ENCODE measurements at regions not wholly inside any gene's neighbourhood (a gene's known extent, or its start where the extent isn't known, plus 50 kb on each side); places are given as distances from the start of the nearest gene placed in this dataset.
"Not testable (repeated sequence)": the region's sequence is repeated elsewhere in the genome, so short reads cannot be mapped to it uniquely, and the experiment has no call there.

DNA sequence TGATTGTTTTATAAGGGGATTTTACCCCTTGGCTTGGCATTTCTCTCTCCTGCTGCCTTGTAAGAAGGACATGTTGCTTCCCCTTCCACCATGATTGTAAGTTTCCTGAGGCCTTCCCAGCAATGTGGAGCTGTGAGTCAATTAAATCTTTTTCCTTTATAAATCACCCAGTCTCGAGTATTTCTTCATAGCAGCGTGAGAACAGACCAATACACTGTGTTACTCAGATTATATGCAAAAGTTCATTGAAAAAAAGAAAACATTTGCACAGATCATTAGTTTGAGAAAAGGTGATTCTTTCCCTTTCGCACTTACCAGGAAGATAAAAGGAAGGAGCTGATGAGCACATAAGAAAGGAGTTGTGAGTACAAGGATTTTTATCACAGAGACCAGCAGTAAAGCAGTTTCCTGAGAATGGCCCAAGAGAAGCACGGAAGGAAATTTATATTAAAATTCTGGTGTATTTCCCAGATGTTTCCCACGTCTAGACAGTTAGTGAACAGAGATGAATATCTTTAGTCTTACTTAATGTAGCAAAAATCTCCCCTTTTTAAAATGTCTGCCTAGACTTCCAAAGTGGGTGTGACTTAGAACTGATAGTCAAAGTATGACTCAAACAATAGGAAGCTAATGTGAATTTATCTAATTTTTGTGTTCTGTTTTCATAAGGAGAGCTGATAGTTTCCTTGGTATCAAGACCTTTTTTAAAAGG, 431.8 kb upstream of the SGCG start:
- DNase-seq (ENCODE audit: low read depth in 3 of 3), result no peak

DNA sequence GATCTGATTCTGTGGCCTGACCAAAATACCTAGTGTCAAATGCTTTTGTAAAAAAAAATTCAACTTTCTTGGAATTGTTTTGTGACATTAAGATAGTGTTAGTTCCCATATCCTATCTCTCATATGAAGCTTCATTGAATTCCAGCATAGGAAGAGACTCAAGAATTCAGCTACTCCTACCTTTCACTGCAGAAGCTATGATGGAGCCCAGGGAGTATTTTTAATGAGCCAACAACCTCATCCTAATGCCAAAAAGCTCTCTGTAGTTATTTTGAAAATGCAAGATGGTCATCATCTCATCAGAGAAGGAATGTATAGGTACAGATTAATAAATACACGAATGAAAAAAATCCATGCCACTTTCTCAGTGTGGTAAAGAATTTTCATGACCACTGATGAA, 431.2 kb upstream of the SGCG start:
- DNase-seq (ENCODE audit: low read depth in 3 of 3), result no peak

DNA sequence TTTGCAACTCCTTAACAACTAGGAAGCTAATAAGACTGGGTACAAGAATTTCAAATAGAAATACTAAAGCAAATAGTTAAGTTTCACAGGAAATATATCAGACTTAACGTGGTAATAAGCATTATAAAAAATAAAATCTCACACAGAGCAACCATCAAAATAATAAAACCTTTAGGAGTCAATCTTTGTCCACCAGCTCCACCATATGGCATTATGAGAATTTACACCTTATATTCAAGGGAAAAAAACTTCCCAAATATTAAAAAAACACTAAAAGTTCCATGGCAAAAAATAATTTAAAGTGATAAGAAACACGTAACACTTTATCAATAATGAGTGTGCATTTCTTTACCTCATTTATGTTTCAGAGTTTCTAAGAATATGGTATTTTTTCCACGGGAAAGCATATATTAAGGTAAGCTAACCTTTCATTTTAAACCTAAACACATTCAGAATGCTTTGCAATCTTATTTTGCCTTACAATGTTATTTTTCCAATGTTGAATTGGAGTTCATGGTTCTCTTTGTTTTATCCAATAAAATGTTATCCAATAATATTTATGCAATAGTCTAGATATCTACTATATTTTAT, 423.2 kb upstream of the SGCG start:
- no peak for DNase-seq (ENCODE audit: low read depth in 3 of 3)

DNA sequence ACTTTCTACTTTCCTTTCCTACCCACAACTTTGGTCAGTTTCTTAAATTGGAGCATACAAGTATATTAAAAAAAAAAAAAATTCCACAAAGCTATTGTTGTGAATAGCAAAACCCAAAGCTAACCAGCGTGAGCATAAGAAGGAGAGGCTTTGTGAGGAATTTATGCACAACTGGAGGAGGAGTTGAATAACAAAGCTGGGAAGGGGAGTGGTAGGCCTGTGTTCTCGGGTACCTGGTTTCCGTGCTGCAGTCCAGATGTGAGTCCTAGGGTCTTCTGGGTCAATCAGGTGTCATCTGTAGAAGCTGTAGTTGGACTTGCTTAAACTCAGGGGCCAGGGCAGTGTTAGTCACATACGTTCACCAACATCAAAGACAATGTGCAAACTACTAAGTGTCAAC, 422.5 kb upstream of the SGCG start:
- no peak for DNase-seq (ENCODE audit: low read depth in 3 of 3)

DNA sequence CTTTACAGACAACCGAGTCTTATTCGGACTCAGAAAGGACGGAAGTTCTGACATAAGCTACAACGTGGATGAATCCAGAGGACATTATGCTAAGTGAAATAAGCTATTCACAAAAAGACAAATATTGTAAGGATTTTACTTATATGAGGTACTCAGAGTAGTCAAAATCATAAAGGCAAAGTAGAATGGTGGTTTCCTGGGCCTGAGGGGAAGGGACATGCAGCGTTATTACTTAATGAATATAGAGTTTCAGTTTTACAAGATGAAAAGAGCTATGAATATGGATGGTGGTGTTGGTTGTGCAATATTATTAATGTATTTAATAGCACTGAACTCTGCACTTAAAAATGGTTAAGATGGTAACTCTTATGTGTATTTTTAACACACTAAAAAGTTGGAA, 419.1 kb upstream of the SGCG start:
- DNase-seq (ENCODE audit: low read depth in 3 of 3), result no peak

DNA sequence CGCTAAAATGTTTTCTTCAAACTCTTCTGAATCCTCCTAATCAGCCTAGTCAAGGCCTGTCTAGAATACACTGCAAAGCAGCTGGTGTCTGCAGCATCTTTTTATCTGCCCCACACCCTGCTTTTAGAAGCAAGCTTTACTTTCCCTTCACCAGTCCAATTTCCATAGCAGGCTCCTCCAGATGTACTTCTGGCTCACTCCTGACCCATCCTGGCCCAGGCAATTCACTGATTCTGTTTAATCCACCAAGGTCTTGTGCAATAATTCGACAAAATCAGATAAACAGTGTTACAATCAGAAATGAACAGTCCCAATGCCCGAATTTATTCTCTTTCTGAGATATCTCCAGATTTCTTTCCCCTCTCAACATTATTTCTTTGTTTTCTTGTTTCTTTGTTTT, 415.2 kb upstream of the SGCG start:
- DNase-seq (ENCODE audit: low read depth in 3 of 3), result no peak

DNA sequence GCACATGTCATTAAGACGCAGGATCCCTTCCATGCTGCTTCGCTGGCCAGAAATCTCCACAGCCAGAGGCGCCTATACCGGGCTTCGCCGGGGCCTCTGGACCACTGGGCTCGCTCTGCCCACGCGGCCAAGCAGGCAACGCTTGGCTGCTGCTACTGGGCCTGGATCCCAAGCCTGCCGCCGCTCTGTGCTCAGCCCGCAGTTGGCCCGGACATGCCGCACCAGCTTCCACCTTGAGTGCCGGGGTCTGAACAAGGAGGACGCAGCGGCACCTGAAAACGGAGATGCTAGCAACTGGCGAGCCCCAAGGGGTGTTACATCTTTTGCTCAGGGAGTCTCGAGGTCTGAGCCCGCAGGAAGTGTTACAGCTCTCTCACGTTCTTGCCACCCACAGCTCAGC, 409.9 kb upstream of the SGCG start:
- DNase-seq (ENCODE audit: low read depth in 3 of 3), result no peak

DNA sequence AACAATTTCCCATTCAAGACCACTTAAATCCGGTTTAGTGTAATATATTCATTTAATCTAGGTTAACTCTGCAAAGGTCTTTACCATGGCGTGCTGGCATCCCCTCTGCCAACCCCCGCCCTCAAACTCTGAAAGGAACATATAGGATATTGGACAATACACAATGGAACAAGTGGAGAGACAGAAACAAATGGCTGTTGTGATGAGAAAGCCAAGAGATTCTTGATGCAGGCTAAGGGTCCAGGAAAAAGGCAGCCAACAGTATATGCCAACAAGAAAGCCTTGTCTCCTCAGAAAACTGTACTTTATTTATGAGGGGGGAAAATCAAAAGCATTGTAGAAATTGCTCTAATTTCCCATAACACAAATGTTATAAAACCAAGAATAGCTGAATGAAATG, 407.3 kb upstream of the SGCG start:
- DNase-seq (ENCODE audit: low read depth in 3 of 3), result no peak

DNA sequence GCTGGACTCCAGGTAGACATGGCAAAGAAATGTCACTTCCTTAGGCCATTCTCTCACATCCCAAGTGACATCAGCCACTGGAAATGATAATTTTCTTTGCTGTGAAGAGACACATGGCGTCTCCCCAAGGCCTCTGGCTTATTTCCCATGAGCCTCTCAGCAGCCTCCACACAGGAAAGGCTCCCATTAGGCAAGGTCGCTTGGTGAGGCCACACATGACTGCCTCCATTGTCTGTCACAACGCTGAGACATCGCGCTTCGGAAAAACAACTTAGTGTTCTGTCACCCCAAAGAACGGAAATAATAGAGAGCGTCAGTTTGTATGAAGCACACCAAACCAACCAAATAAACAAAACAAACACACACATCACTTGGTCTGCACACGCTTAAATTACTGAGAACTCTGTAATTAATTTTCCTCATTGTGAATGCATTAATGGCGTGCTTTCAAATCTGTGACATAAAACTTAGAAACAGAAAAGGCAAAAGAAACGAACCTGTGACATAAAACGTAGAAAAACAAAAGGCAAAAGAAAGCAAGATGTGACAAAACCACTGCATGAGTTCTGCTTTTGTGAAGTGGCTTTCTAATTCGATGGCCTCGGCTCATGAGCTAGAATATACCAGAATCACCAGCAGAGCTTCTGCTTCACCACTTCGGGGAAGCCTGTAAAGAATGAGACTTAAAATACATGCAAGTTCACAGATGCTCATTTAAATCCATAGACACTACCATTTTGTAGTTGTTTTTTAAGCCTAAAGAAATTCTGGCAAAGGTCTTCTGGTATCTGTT, 404.2 kb upstream of the SGCG start:
- DNase-seq (ENCODE audit: low read depth in 3 of 3), result no peak

DNA sequence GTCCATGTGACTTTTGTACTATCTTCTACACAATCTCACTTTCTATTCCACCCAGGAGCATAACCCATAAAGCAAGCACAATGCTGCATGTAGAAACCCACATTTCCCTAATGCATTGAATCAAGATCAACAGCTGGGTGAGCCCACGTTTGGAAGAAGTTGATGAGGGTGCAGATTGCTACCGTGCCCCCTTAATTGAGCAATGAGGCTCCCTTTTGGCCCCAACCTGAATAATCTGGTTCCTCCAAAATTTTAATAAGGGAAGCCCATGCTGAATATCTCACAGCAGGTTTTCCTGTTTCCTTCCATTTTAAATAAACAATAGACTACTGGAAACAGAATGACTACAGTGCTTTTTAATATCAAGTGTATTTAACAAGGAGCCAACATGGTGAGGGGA, 403.6 kb upstream of the SGCG start:
- no peak for DNase-seq (ENCODE audit: low read depth in 3 of 3)

DNA sequence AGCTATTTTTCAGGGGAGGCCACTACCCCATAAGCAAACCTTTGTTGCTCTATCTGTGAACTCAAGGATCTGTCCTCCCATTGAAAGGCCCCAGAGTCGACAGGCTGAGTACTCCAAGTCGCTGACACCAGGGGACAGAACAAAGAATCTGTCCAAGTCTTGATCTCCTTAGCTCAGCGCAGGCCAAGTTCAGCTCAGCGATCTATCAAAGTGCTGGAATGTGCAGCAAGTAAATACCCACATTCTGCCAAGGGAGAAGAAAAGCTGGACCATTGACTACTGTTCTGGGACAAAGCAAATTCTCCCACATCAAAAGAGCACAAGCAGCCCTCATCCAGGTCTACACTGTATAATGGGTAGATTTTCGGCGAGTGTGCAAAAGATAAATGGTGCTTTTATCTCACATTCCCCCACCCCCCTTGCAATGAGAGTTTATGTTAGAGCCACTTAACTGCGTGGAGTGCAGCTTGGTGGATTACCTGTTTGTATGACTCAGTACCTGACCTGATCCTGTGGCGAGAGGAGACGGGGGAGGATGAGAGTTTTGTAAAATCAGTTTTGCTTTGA, 391.7 kb upstream of the SGCG start:
- no peak for DNase-seq (ENCODE audit: low read depth in 3 of 3)

DNA sequence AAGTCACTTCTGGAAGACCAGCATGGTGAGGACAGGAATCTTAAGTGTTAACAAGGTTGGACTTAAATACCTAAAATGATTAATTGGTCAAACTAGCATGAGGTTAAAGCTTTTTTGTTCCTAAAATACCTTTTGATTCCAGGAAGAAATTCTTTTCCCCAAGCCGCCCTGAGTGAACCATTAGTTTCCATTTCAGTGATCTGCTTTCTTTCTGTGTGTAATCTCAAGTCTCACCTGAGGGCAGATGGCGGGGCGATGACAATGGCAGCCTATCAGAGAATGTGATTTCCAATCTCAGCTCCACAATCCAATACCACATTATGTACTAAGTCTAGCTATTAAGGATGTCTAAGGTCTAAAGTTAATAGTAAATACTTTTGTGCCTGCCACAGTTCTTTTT, 390.9 kb upstream of the SGCG start:
- DNase-seq (ENCODE audit: low read depth in 3 of 3), result no peak

DNA sequence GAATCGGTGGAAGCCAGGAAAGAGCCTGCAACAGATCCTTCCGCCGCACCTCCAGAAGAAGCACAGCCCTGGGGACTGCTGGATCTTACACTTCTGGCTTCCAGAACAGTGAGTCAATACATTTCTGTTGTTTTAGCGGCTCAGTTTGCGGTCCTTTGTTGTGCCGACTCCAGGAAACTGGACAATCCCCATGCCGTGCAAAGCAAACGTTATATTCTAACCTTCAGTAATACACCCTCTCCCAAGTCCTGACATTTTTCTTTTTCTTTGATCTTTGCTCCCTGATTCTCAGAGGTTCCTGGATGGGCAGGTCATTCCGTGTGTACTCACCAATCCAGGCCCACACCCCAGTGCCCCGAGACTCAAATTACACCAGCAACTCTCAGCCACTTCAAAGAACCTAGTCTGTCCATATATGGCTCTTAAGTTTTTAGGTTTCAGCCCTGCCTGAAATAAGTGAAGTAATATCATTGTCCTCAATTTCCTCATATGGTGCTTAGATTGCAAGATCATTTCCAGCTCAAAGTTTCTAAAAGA, 387.1 kb upstream of the SGCG start:
- DNase-seq (ENCODE audit: low read depth in 3 of 3), result no peak

DNA sequence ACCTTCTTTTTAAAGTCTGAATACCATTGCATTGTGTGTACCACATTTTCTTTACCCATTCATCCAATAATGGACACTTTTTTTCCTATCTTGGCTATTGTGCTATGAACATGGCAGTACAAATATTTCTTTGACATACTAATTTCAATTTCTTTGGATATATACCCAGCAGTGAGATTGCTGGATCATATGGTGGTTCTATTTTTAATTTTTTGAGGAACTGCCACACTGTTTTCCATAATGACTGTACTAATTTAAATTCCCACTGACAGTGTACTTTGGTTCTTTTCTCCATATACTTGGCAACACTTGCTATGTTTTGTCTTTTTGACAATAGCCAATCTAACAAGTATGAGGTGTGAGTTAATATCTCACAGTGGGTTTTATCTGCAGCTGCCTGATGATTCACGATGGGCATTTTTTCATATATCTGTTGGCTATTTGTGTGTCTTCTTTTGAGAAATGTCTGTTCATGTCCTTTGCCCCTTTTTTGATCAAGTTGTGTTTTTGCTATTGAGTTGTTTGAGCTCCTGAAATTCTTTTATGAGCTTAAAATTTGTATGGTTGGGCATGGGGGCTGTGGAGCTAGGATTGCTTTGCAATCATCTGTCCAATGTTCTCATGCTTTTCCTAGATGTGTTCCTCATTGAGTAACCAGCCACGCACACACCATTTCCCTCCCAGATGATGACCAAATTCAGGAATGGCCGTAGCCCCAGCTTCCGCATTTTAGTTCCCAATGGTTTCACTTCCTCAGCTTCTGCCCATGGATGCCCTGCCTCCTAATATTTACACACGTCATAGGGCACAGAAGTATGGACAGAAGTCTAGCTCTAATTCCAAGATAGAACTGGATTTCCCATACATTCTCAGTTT, 380.0 kb upstream of the SGCG start:
- no peak for DNase-seq (ENCODE audit: low read depth in 3 of 3)

DNA sequence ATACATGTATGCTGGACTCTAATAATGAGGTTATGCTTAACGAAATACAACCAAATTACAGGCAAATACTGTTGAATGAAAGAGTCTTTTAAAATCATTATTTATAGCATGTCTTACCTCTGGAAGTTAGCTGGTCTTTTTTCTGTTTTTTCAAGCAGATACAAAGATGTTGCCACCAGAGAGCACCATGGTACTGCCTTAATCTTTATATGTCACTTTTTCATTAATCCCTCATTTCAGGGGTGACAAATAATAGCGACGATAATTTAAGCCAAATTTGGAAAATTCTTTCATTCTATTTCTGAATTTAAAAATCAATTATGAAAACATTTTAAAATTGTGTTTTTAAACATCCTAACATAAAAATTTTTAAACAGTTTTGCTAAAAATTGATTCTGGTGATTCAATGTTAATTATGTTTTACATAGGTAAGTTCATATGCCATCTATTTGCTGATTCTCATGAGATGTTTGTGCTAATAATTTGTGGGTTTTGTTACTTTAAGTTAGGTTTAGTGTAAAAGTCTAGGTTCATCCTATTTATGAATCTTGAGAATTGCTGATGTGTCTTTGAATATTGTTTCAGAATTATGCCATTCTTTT, 379.3 kb upstream of the SGCG start:
- no peak for DNase-seq (ENCODE audit: low read depth in 3 of 3)

DNA sequence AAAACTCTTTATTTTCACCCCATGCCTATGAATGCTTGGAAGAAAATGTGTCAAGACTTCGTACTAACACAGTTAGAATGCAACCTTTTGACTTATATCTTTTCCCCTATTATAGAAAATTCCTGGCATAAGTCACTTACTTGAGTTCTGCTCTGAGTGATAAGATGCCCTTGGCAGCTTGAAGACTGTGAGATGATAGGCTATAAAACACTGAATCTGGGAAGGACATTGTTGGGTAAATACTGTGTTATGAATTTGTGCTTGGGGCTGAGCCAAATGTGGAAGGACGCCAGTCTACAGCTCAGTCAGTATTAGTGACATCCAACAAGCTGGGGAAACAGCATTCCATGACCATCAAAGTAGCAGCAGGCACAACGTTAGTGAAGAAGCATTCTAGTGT, 368.0 kb upstream of the SGCG start:
- no peak for DNase-seq (ENCODE audit: low read depth in 3 of 3)

DNA sequence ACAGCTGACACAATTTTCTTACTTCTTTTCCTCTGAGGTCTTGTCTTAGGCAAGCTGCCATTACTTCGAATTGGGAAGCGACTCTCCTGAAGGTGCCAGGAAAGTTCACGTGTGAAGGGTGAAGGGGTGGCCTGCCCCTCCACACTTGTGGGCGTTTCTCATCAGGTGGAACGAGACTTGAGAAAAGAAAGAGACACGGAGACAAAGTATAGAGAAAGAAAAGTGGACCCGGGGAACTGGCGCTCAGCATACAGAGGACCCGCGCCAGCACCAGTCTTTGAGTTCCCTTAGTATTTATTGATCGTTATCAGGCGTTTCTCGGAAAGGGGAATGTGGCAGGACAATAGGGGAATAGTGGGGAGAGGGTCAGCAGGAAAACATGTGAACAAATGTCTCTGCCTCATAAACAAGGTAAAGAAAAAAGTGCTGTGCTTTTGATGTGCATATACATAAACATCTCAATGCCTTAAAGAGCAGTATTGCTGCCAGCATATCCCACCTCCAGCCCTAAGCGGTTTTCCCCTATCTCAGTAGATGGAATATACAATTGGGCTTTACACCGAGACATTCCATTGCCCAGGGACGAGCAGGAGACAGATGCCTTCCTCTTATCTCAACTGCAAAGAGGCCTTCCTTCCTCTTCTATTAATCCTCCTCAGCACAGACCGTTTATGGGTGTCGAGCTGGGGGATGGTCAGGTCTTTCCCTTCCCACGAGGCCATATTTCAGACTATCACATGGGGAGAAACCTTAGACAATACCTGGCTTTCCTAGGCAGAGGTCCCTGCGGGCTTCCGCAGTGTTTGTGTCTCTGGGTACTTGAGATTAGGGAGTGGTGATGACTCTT, 367.0 kb upstream of the SGCG start:
- DNase-seq (ENCODE audit: low read depth in 3 of 3), result not testable (repeated sequence)

DNA sequence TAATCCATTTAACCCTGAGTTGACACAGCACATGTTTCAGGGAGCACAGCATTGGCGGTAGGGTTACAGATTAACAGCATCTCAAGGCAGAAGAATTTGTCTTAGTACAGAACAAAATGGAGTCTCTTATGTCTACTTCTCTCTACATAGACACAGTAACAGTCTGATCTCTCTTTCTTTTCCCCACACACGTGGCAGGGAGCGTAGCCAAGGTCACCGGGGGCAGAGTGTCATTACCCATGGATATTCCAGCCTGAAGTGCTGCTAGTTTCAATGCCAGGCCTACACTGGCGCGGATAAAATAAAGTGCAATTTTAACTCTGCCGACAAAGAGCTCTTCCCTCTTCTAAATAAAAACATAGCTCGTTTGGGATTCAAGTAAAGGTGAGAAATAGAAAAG, 366.3 kb upstream of the SGCG start:
- DNase-seq (ENCODE audit: low read depth in 3 of 3), result not testable (repeated sequence)

DNA sequence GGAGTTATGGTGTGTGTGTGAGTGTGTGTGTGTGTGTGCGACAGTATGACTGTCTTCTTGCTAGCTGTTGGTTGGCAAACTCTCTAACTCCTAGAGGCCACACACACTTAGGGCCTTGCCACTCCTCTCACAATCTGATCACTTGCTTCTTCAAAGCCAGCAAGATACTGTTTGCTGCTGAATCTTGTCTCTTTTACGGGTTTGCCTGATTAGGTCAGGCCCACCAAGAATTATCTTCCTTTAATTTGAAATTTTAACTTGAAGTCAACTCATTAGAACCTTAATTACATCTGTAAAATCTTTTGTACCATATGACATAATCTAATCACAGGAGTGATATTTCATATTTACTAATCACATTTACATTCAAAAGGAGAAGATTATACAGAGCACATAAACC, 359.2 kb upstream of the SGCG start:
- no peak for DNase-seq (ENCODE audit: low read depth in 3 of 3)

DNA sequence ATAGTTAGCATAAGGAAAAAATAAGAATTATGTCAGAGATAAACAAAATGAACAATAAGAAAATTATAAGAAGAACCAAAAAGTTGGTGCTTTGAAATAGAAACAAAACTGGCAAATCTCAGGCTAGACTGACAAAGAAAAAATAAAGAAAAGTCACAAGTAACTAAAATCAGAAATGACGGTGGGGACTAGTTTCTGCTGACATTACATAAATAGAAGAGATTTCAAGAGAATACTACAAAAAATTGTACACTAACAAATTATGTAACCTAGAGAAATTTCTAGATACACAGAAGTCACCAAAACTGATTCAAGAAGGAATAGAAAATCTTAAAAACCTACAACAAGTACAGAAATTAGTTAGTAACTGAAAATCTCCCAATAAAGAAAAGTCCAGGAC, 355.6 kb upstream of the SGCG start:
- no peak for DNase-seq (ENCODE audit: low read depth in 3 of 3)

Data from stimulated activated CD4-positive, alpha-beta T cell treated with anti-CD3 and anti-CD28 coated beads, TNF-alpha, amount 100 ng/mL, for 48 hours (primary cell).